NB4 (cell line): ENCODE measurements at regions not wholly inside any gene's neighbourhood (a gene's known extent, or its start where the extent isn't known, plus 50 kb on each side); places are given as distances from the start of the nearest gene placed in this dataset.

Source experiments
- DNase-seq: peaks from one replicate; pipeline ENCODE4 v3.0.0; 2010; ENCODE audit warnings: low read depth
- H3K4me3 ChIP-seq: one replicate; pipeline ENCODE4 v1.5.1; 2011; ENCODE audit warnings: mild to moderate bottlenecking, low read depth, low read length, moderate library complexity
- CTCF ChIP-seq: IDR thresholded peaks from one replicate; pipeline ENCODE4 v1.5.1; 2012; ENCODE audit warnings: low read depth, low read length
- MYC ChIP-seq: IDR thresholded peaks from 2 replicates; pipeline ENCODE4 v1.6.1; 2011; ENCODE audit warnings: low read depth, low read length
- POLR2A ChIP-seq: IDR thresholded peaks from 2 replicates; pipeline ENCODE4 v1.6.1; 2011; ENCODE audit warnings: mild to moderate bottlenecking; ENCODE audit not compliant: insufficient read length; ENCODE audit errors: extremely low read depth
- TF ChIP-seq, protein P1 (sequence below): IDR thresholded peaks from 2 replicates; pipeline ENCODE4 v1.6.1; 2011; ENCODE audit warnings: low read depth, low read length

GRCh38 chr16:13795131-13795530, 124.8 kb upstream of the ERCC4 start:
- no peak for DNase-seq
- no peak overlapping the region for H3K4me3 ChIP-seq
- no peak for TF ChIP-seq CTCF
- no peak for TF ChIP-seq MYC
- TF ChIP-seq, protein P1, sequence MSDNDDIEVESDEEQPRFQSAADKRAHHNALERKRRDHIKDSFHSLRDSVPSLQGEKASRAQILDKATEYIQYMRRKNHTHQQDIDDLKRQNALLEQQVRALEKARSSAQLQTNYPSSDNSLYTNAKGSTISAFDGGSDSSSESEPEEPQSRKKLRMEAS, result no peak
- no peak for TF ChIP-seq POLR2A

- no peak for DNase-seq
- TF ChIP-seq MYC, result no peak
- no peak overlapping the region for H3K4me3 ChIP-seq
These were observed 122.2 kb upstream of the ERCC4 start for GRCh38 chr16:13797718-13798117.

DNA sequence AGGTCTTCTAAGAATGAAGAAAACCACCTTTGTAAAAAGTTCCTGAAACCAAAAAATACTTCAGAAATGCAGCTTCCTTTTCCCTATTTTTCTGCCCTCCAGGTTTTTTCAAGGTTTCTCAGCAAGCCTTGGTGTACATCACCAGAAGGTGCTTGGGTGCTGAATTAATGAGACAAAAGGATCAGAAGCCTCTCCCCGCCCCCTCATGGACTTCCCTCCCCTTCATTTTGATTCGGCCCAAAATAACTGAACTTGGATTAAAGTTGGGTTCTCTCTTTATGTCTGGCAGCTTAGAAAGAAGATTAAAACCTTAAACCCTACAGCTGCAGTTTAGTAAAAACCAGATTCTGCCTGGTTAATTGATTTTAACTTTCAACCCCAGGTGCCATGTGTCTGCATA, 121.7 kb upstream of the ERCC4 start:
- TF ChIP-seq, protein P1, result no peak
- TF ChIP-seq MYC (no peak), POLR2A (no peak)
- no peak overlapping the region for H3K4me3 ChIP-seq
- DNase-seq, result no peak

DNA sequence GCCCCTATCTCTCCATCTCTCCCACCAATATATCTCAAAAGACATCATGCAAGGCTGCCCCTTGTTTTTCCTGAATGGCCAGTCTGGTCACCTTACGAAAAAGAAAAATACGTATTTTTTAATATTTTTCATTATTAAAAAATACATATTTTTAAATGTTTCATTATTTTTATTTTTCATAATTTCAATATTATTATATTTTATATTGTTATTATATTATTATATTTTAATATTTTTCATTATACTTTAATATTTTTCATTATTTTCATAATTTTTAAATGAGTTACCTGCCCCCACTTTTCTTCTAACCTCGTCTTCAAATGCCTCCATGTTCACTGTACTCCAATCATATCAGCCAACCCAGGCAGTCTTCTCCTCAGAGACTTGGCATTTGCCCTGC, 116.0 kb upstream of the ERCC4 start:
- TF ChIP-seq CTCF, result no peak
- no peak for TF ChIP-seq MYC
- no peak for TF ChIP-seq POLR2A
- TF ChIP-seq, protein P1, result no peak
- H3K4me3 ChIP-seq, result no peak overlapping the region
- DNase-seq, result no peak

DNA sequence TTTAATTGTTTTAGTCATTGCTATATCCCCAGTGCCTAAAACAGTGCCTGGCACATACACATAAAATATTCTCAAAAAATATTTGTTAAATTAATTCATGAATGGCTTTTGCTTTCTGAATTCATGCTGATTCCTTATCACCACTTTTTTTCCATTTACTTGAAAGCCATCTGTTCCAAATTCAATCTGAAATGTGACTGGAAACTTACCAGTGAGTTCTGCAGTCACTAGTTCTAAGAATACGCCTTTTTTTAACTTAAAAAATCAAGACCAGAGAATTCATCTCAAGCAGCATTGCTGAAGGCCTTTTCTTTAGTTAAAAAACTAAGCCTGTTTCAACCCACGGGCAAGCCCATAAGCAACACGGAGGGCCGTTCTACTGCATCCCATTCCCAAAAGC, 114.0 kb upstream of the ERCC4 start:
- H3K4me3 ChIP-seq, result no peak overlapping the region
- TF ChIP-seq CTCF, result no peak
- no peak for DNase-seq

DNA sequence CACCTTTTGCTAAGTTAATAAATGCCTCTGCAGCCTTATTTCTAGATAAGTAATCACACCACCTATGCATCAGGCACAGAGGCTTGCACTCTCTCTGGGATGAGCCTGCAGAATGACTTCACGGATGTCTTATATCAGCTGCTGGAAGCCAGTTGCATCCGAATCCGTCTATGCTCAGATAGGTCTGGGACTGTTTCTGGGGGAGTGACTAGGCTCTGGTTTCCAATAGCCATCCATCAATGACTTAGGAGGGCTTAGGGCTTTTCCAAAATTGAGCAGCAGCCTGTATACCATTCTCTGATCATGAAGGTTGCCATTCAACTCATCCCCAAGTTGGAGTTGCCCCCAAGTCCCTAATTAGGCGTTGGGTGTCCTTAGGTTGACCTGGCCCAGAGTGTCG, 113.3 kb upstream of the ERCC4 start:
- no peak for TF ChIP-seq POLR2A
- TF ChIP-seq MYC, result no peak
- TF ChIP-seq, protein P1, result no peak
- TF ChIP-seq CTCF, result no peak
- no peak for DNase-seq

GRCh38 chr16:13808102-13808501, 111.9 kb upstream of the ERCC4 start:
- H3K4me3 ChIP-seq, result no peak overlapping the region

More for the DNA sequence above, 113.3 kb upstream of the ERCC4 start:
- no peak overlapping the region for H3K4me3 ChIP-seq

More at GRCh38 chr16:13808102-13808501, 111.9 kb upstream of the ERCC4 start:
- no peak for DNase-seq
- TF ChIP-seq POLR2A (no peak), MYC (no peak), CTCF (no peak)
- TF ChIP-seq, protein P1, result no peak
